Liver (tissue), 8 donors: ENCODE measurements at regions not wholly inside any gene's neighbourhood (a gene's known extent, or its start where the extent isn't known, plus 50 kb on each side); places are given as distances from the start of the nearest gene placed in this dataset.

ENCODE experiments used
- DNase-seq: peaks from one replicate; pipeline ENCODE4 v3.0.0-alpha.2; 2017; ENCODE audit warnings: low spot score
- H3K27ac ChIP-seq, 2 donors: one replicate each; pipeline ENCODE4 v1.7.0; 2013; ENCODE audit warnings: inconsistent platforms in 2 of 2, low read length in 2 of 2, control low read depth in 1 of 2, low read depth in 1 of 2, mild to moderate bottlenecking in 1 of 2
- H3K27me3 ChIP-seq, 4 donors: one replicate each; pipeline versions ENCODE4 v1.6.1 to v1.7.0; 2013; ENCODE audit warnings: low read length in 3 of 4, inconsistent platforms in 1 of 4, mild to moderate bottlenecking in 1 of 4, moderate library complexity in 1 of 4; ENCODE audit not compliant: control insufficient read depth in 4 of 4, insufficient read depth in 4 of 4
- H3K36me3 ChIP-seq, 4 donors: one replicate each; pipeline versions ENCODE4 v1.6.1 to v1.7.0; 2013; ENCODE audit warnings: low read length in 3 of 4, mild to moderate bottlenecking in 3 of 4, low read depth in 1 of 4, moderate library complexity in 1 of 4; ENCODE audit not compliant: control insufficient read depth in 4 of 4, insufficient read depth in 3 of 4
- H3K4me1 ChIP-seq, 4 donors: one replicate each; pipeline versions ENCODE4 v1.6.1 to v1.7.0; 2013; ENCODE audit warnings: low read length in 3 of 4, mild to moderate bottlenecking in 3 of 4, moderate library complexity in 1 of 4; ENCODE audit not compliant: control insufficient read depth in 4 of 4, insufficient read depth in 4 of 4
- H3K4me3 ChIP-seq, 3 donors: one replicate each; pipeline versions ENCODE4 v1.6.1 to v1.7.0; 2013; ENCODE audit warnings: low read length in 3 of 3, control low read depth in 1 of 3, low read depth in 1 of 3, mild to moderate bottlenecking in 1 of 3
- H3K9ac ChIP-seq, 2 donors: one replicate each; pipeline ENCODE4 v1.7.0; 2013; ENCODE audit warnings: low read length in 2 of 2, mild to moderate bottlenecking in 2 of 2, moderate library complexity in 2 of 2, control low read depth in 1 of 2, low read depth in 1 of 2
- H3K9me3 ChIP-seq, 4 donors: one replicate each; pipeline versions ENCODE4 v1.6.1 to v1.7.0; 2013; ENCODE audit warnings: low read length in 3 of 4; ENCODE audit not compliant: control insufficient read depth in 4 of 4
- EGR1 ChIP-seq, 2 donors: IDR thresholded peaks; 2 replicates each; pipeline ENCODE4 v1.6.1; 2016 to 2018; ENCODE audit warnings: antibody characterized with exemption in 2 of 2, low read depth in 2 of 2
- FOXA1 ChIP-seq: IDR thresholded peaks from 2 replicates; pipeline ENCODE4 v1.6.1; 2016; ENCODE audit warnings: antibody characterized with exemption
- FOXA2 ChIP-seq: IDR thresholded peaks from 2 replicates; pipeline ENCODE4 v1.6.1; 2016; ENCODE audit warnings: antibody characterized with exemption
- GABPA ChIP-seq, 2 donors: IDR thresholded peaks in 1 of 2; conservative IDR thresholded peaks in 1 of 2; 2 replicates each; pipeline ENCODE4 v1.6.1; 2016; ENCODE audit warnings: antibody characterized with exemption in 2 of 2, mild to moderate bottlenecking in 1 of 2, moderate library complexity in 1 of 2
- HNF4A ChIP-seq, 2 donors: conservative IDR thresholded peaks; 2 replicates each; pipeline ENCODE4 v1.6.1; 2016; ENCODE audit warnings: antibody characterized with exemption in 2 of 2, mild to moderate bottlenecking in 2 of 2
- HNF4G ChIP-seq: IDR thresholded peaks from 2 replicates; pipeline ENCODE4 v1.6.1; 2016; ENCODE audit warnings: antibody characterized with exemption
- JUND ChIP-seq, 2 donors: IDR thresholded peaks; 2 replicates each; pipeline ENCODE4 v1.6.1; 2016; ENCODE audit warnings: antibody characterized with exemption in 2 of 2
- MAX ChIP-seq: IDR thresholded peaks from 2 replicates; pipeline ENCODE4 v1.6.1; 2016; ENCODE audit warnings: antibody characterized with exemption
- NR2F2 ChIP-seq: IDR thresholded peaks from 2 replicates; pipeline ENCODE4 v1.6.1; 2016; ENCODE audit warnings: antibody characterized with exemption
- RAD21 ChIP-seq, 2 donors: IDR thresholded peaks; 2 replicates each; pipeline ENCODE4 v1.6.1; 2016; ENCODE audit warnings: antibody characterized with exemption in 2 of 2, mild to moderate bottlenecking in 2 of 2
- RXRA ChIP-seq, 2 donors: IDR thresholded peaks; 2 replicates each; pipeline ENCODE4 v1.6.1; 2017 to 2018; ENCODE audit warnings: antibody characterized with exemption in 2 of 2, mild to moderate bottlenecking in 1 of 2
- SP1 ChIP-seq: IDR thresholded peaks from 2 replicates; pipeline ENCODE4 v1.6.1; 2018; ENCODE audit warnings: antibody characterized with exemption, mild to moderate bottlenecking
- TAF1 ChIP-seq: conservative IDR thresholded peaks from 2 replicates; pipeline ENCODE4 v1.6.1; 2016; ENCODE audit warnings: antibody characterized with exemption, mild to moderate bottlenecking
- YY1 ChIP-seq: IDR thresholded peaks from 2 replicates; pipeline ENCODE4 v1.6.1; 2016; ENCODE audit warnings: antibody characterized with exemption, mild to moderate bottlenecking
- WGBS: extraction: QIAGEN DNeasy Blood & Tissue Kit; methylation state at CpG from one replicate; pipeline ENCODE4 v1.1.7; 2013; 5-methylcytosine and 5-hydroxymethylcytosine counted together
- TF ChIP-seq, protein P1 (sequence below): IDR thresholded peaks from 2 replicates; pipeline ENCODE4 v1.6.1; 2016; ENCODE audit warnings: antibody characterized with exemption
- TF ChIP-seq, protein P2 (sequence below): fragments of 150-350 bp; IDR thresholded peaks from 2 replicates; pipeline ENCODE4 v1.5.1; 2017; ENCODE audit warnings: improper control_type of control experiment, low read depth, low read length; ENCODE audit not compliant: missing input control
- TF ChIP-seq, protein P3 (sequence below): IDR thresholded peaks from 2 replicates; pipeline ENCODE4 v1.6.1; 2016; ENCODE audit warnings: antibody characterized with exemption
- TF ChIP-seq, protein P4 (sequence below): IDR thresholded peaks from 2 replicates; pipeline ENCODE4 v1.6.1; 2016; ENCODE audit warnings: antibody characterized with exemption, mild to moderate bottlenecking
- donor health status: healthy.
- donor health status: healthy.
- donor health status: healthy.
- donor health status: healthy.
- donor health status: healthy.

DNA sequence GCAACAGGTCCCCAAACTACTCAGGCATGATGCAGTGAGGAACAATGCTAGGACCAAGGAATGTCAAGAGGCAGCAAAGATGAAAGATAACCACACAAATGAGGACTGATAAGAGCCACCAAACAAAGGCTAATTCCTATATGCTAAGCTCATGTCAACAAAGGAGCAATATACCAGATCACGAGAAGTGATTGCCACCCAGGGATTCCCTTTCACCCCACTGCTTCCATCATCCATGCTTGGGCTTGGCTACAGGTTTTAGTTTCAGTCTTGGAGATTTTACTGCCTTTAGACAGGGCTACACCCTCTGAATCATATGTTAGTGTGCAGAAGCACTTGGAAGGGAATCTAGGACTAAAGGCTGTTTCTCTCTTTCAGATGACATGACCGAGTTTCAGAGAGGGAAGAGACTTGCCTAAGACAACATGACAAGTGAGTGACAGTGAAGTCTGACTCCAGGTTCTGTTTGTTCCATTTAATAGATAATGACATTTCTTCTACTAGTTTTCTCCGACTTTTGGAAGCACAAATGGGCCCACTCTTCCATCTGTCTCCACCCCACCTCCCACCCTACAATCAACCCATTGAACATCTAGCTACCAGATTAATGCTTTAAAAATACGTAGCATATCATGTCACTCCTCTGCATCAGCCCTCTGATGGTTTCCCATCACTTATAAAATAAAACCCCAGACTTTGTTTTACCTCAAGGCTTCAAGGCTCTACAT is 173.5 kb upstream of the LRRN1 start:
- Histone ChIP-seq H3K9ac (no peak overlapping the region), H3K4me3 (no peak overlapping the region), H3K9me3 (peaks cover 4 to 11% (median 6%) of the 10 kb centered on the region in 4 donors), H3K4me1 (no peaks in the 10 kb centered on the region), H3K36me3 (no peaks in the 10 kb centered on the region), H3K27me3 (no peaks in the 10 kb centered on the region), H3K27ac (no peak overlapping the region)
- no peak for DNase-seq
- TF ChIP-seq NR2F2: no peak
- no peak for TF ChIP-seq TAF1
- TF ChIP-seq RXRA (IDR thresholded peaks at IDR 0.05): no peak
- no peak for TF ChIP-seq MAX
- no peak for TF ChIP-seq JUND (IDR thresholded peaks at IDR 0.05)
- TF ChIP-seq HNF4G: no peak
- TF ChIP-seq EGR1 (IDR thresholded peaks at IDR 0.05; ENCODE audit: low read depth in 2 of 2): no peak
- no peak for TF ChIP-seq RAD21 (IDR thresholded peaks at IDR 0.05)
- TF ChIP-seq YY1: no peak
- TF ChIP-seq SP1: no peak
- no peak for TF ChIP-seq FOXA1
- TF ChIP-seq, protein P1, sequence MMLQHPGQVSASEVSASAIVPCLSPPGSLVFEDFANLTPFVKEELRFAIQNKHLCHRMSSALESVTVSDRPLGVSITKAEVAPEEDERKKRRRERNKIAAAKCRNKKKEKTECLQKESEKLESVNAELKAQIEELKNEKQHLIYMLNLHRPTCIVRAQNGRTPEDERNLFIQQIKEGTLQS: no peak
- TF ChIP-seq, protein P2, sequence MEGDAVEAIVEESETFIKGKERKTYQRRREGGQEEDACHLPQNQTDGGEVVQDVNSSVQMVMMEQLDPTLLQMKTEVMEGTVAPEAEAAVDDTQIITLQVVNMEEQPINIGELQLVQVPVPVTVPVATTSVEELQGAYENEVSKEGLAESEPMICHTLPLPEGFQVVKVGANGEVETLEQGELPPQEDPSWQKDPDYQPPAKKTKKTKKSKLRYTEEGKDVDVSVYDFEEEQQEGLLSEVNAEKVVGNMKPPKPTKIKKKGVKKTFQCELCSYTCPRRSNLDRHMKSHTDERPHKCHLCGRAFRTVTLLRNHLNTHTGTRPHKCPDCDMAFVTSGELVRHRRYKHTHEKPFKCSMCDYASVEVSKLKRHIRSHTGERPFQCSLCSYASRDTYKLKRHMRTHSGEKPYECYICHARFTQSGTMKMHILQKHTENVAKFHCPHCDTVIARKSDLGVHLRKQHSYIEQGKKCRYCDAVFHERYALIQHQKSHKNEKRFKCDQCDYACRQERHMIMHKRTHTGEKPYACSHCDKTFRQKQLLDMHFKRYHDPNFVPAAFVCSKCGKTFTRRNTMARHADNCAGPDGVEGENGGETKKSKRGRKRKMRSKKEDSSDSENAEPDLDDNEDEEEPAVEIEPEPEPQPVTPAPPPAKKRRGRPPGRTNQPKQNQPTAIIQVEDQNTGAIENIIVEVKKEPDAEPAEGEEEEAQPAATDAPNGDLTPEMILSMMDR: no peak
- TF ChIP-seq GABPA (IDR thresholded peaks at IDR 0.05 in 1 of 2, conservative IDR thresholded peaks at IDR 0.05 in 1 of 2): no peak
- TF ChIP-seq FOXA2: no peak
- TF ChIP-seq, protein P3, sequence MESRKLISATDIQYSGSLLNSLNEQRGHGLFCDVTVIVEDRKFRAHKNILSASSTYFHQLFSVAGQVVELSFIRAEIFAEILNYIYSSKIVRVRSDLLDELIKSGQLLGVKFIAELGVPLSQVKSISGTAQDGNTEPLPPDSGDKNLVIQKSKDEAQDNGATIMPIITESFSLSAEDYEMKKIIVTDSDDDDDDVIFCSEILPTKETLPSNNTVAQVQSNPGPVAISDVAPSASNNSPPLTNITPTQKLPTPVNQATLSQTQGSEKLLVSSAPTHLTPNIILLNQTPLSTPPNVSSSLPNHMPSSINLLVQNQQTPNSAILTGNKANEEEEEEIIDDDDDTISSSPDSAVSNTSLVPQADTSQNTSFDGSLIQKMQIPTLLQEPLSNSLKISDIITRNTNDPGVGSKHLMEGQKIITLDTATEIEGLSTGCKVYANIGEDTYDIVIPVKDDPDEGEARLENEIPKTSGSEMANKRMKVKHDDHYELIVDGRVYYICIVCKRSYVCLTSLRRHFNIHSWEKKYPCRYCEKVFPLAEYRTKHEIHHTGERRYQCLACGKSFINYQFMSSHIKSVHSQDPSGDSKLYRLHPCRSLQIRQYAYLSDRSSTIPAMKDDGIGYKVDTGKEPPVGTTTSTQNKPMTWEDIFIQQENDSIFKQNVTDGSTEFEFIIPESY: no peak
- TF ChIP-seq, protein P4, sequence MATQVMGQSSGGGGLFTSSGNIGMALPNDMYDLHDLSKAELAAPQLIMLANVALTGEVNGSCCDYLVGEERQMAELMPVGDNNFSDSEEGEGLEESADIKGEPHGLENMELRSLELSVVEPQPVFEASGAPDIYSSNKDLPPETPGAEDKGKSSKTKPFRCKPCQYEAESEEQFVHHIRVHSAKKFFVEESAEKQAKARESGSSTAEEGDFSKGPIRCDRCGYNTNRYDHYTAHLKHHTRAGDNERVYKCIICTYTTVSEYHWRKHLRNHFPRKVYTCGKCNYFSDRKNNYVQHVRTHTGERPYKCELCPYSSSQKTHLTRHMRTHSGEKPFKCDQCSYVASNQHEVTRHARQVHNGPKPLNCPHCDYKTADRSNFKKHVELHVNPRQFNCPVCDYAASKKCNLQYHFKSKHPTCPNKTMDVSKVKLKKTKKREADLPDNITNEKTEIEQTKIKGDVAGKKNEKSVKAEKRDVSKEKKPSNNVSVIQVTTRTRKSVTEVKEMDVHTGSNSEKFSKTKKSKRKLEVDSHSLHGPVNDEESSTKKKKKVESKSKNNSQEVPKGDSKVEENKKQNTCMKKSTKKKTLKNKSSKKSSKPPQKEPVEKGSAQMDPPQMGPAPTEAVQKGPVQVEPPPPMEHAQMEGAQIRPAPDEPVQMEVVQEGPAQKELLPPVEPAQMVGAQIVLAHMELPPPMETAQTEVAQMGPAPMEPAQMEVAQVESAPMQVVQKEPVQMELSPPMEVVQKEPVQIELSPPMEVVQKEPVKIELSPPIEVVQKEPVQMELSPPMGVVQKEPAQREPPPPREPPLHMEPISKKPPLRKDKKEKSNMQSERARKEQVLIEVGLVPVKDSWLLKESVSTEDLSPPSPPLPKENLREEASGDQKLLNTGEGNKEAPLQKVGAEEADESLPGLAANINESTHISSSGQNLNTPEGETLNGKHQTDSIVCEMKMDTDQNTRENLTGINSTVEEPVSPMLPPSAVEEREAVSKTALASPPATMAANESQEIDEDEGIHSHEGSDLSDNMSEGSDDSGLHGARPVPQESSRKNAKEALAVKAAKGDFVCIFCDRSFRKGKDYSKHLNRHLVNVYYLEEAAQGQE: no peak
- TF ChIP-seq HNF4A (conservative IDR thresholded peaks at IDR 0.05): no peak
- WGBS: 63% methylated on average over 4 of the region's 4 CpGs
